GM23338 (cell line): ENCODE measurements at regions not wholly inside any gene's neighbourhood (a gene's known extent, or its start where the extent isn't known, plus 50 kb on each side); places are given as distances from the start of the nearest gene placed in this dataset.

Experiments
- ATAC-seq: fragments of 200-7000 bp; cut with Tn5 transposase; 3 replicates; pipeline ENCODE4 v1.9.1; 2020
- DNase-seq: peaks from one replicate; pipeline ENCODE4 v3.0.0-alpha.2; 2015; ENCODE audit warnings: low spot score
- H2AFZ ChIP-seq: fragments of 200-600 bp; sonication (generic); 2 replicates; pipeline ENCODE4 v1.8.0; 2016; ENCODE audit warnings: antibody characterized with exemption, mild to moderate bottlenecking, moderate library complexity
- H3F3A ChIP-seq: fragments of 200-600 bp; sonication (generic); replicated peaks from 2 replicates; pipeline ENCODE4 v1.8.0; 2017; ENCODE audit warnings: antibody characterized with exemption, mixed run types, low read depth
- H3K27ac ChIP-seq: fragments of 200-600 bp; sonication (generic); 2 replicates; pipeline ENCODE4 v1.6.1; 2016; ENCODE audit warnings: low read depth
- H3K27me3 ChIP-seq: fragments of 200-600 bp; sonication (generic); 2 replicates; pipeline ENCODE4 v1.8.0; 2016; ENCODE audit warnings: mild to moderate bottlenecking, mixed run types, moderate library complexity; ENCODE audit not compliant: insufficient read depth
- H3K36me3 ChIP-seq: fragments of 200-600 bp; sonication (generic); 2 replicates; pipeline ENCODE4 v1.8.0; 2016; ENCODE audit warnings: mild to moderate bottlenecking; ENCODE audit not compliant: insufficient read depth
- H3K4me1 ChIP-seq: fragments of 200-600 bp; sonication (generic); 2 replicates; pipeline ENCODE4 v1.8.0; 2016; ENCODE audit warnings: mild to moderate bottlenecking, moderate library complexity; ENCODE audit not compliant: insufficient read depth
- H3K4me2 ChIP-seq: fragments of 200-600 bp; sonication (generic); 2 replicates; pipeline ENCODE4 v1.7.1; 2017; ENCODE audit warnings: mixed run types
- H3K4me3 ChIP-seq: fragments of 200-600 bp; sonication (generic); 2 replicates; pipeline ENCODE4 v1.6.1; 2016; ENCODE audit warnings: mixed run types
- H3K79me2 ChIP-seq: fragments of 200-600 bp; sonication (generic); replicated peaks from 2 replicates; pipeline ENCODE4 v1.8.0; 2017; ENCODE audit warnings: mild to moderate bottlenecking; ENCODE audit not compliant: insufficient read depth
- H3K9me2 ChIP-seq: fragments of 200-600 bp; sonication (generic); 2 replicates; pipeline ENCODE4 v1.8.0; 2017; ENCODE audit not compliant: insufficient read depth
- H4K20me1 ChIP-seq: fragments of 200-600 bp; sonication (generic); replicated peaks from 2 replicates; pipeline ENCODE4 v1.8.0; 2017; ENCODE audit warnings: mild to moderate bottlenecking; ENCODE audit not compliant: insufficient read depth
- H3K27ac Mint-ChIP-seq: 2 replicates; pipeline ENCODE4 v1.8.0; 2020; ENCODE audit warnings: inconsistent platforms, mild to moderate bottlenecking, moderate library complexity, mixed read lengths
- H3K27me3 Mint-ChIP-seq: 3 replicates; pipeline ENCODE4 v1.8.0; 2022; ENCODE audit warnings: low read depth, mild to moderate bottlenecking, moderate library complexity, mixed read lengths, inconsistent platforms; ENCODE audit not compliant: insufficient read depth, poor library complexity
- H3K36me3 Mint-ChIP-seq: 3 replicates; pipeline ENCODE4 v1.8.0; 2021; ENCODE audit warnings: low read depth, mild to moderate bottlenecking, inconsistent platforms, moderate library complexity, mixed read lengths
- H3K4me1 Mint-ChIP-seq: 3 replicates; pipeline ENCODE4 v1.8.0; 2020; ENCODE audit warnings: mild to moderate bottlenecking, inconsistent platforms, mixed read lengths
- H3K4me3 Mint-ChIP-seq: 3 replicates; pipeline ENCODE4 v1.8.0; 2021; ENCODE audit warnings: moderate library complexity, mild to moderate bottlenecking, inconsistent platforms, mixed read lengths
- H3K9me3 Mint-ChIP-seq: 3 replicates; pipeline ENCODE4 v1.8.0; 2020; ENCODE audit warnings: moderate library complexity, mild to moderate bottlenecking, inconsistent platforms, mixed read lengths
- JUNB ChIP-seq: IDR thresholded peaks from one replicate; pipeline ENCODE4 v1.6.1; 2016; ENCODE audit warnings: antibody characterized with exemption; ENCODE audit not compliant: unreplicated experiment
- NANOG ChIP-seq: IDR thresholded peaks from 2 replicates; pipeline ENCODE4 v1.6.1; 2016; ENCODE audit warnings: antibody characterized with exemption, borderline replicate concordance
- STAT1 ChIP-seq: IDR thresholded peaks from one replicate; pipeline ENCODE4 v1.6.1; 2016; ENCODE audit warnings: antibody characterized with exemption; ENCODE audit not compliant: unreplicated experiment
- ZNF114 ChIP-seq: fragments of 250-450 bp; sonication (Bioruptor Pico); IDR thresholded peaks from 2 replicates; pipeline ENCODE4 v1.5.0; 2020; ENCODE audit warnings: mild to moderate bottlenecking, moderate library complexity
- ZNF462 ChIP-seq: fragments of 250-450 bp; sonication (Bioruptor Pico); IDR thresholded peaks from 2 replicates; pipeline ENCODE4 v1.5.0; 2020; ENCODE audit warnings: mild to moderate bottlenecking, moderate library complexity
- TF ChIP-seq, protein P1 (sequence below): IDR thresholded peaks from one replicate; pipeline ENCODE4 v1.6.1; 2018; ENCODE audit warnings: antibody characterized with exemption; ENCODE audit not compliant: unreplicated experiment
- TF ChIP-seq, protein P2 (sequence below): IDR thresholded peaks from 2 replicates; pipeline ENCODE4 v1.6.1; 2016; ENCODE audit warnings: antibody characterized with exemption

DNA sequence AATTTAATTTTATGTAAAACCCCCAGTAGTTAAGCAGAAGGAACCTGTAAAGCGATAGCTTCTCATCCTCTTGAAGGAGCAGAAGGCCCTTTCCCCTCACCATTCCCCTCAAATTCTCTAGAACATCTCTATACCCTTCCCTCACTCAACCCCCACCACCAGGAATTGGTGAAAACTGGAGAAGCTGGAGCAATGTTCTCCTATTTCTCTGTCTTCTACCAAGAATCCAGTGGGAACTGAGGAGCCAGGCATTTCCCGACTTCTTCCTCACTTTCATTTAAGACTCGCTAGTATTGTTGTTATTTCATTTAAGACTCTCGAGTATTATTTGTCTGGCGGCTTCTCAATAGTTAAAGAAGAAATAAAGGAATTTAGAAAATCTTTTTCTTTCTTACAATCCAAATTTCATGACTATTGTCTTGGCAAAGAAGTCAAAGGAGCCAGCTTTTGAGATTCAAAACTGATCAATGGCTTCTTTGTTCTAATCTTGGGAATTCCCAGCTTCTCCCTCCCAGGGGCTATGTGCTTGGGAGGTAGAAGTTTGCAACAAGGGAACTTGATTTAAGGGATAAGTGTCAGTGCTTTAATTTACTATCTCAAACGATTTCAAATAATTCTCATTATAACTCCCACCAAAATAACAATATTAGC is 253.3 kb upstream of the ADGRL2 start:
- Mint-ChIP-seq H3K4me3 (peak overlapping the region; percentile 31; the same call in 1 of the 3 replicates), H3K27ac (peak overlapping the region; percentile 97), H3K36me3 (peaks cover 3% of the 10 kb centered on the region; the same call in 1 of the 3 replicates), H3K27me3 (peaks cover 6% of the 10 kb centered on the region), H3K9me3 (no peaks in the 10 kb centered on the region; the same call in 2 of the 3 replicates), H3K4me1 (peaks cover 71% of the 10 kb centered on the region)
- H3K27ac ChIP-seq, result peak overlapping the region; percentile 91
- peak overlapping the region; percentile 12 for H3K4me2 ChIP-seq
- no peak overlapping the region for H2AFZ ChIP-seq
- H3K4me3 ChIP-seq, result no peak overlapping the region
- peaks cover 5% of the 10 kb centered on the region; the same call in 1 of the 2 replicates for H3F3A ChIP-seq
- no peaks in the 10 kb centered on the region for H3K36me3 ChIP-seq
- H3K4me1 ChIP-seq, result peaks cover 27% of the 10 kb centered on the region
- peak; percentile 86 for ATAC-seq
- H3K9me2 ChIP-seq, result peaks cover 9% of the 10 kb centered on the region; the same call in 1 of the 2 replicates
- TF ChIP-seq, protein P1, sequence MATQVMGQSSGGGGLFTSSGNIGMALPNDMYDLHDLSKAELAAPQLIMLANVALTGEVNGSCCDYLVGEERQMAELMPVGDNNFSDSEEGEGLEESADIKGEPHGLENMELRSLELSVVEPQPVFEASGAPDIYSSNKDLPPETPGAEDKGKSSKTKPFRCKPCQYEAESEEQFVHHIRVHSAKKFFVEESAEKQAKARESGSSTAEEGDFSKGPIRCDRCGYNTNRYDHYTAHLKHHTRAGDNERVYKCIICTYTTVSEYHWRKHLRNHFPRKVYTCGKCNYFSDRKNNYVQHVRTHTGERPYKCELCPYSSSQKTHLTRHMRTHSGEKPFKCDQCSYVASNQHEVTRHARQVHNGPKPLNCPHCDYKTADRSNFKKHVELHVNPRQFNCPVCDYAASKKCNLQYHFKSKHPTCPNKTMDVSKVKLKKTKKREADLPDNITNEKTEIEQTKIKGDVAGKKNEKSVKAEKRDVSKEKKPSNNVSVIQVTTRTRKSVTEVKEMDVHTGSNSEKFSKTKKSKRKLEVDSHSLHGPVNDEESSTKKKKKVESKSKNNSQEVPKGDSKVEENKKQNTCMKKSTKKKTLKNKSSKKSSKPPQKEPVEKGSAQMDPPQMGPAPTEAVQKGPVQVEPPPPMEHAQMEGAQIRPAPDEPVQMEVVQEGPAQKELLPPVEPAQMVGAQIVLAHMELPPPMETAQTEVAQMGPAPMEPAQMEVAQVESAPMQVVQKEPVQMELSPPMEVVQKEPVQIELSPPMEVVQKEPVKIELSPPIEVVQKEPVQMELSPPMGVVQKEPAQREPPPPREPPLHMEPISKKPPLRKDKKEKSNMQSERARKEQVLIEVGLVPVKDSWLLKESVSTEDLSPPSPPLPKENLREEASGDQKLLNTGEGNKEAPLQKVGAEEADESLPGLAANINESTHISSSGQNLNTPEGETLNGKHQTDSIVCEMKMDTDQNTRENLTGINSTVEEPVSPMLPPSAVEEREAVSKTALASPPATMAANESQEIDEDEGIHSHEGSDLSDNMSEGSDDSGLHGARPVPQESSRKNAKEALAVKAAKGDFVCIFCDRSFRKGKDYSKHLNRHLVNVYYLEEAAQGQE, result no peak
- peak; percentile 91 for TF ChIP-seq NANOG
- TF ChIP-seq STAT1, result no peak
- peak; percentile 100 for TF ChIP-seq ZNF462 (CRISPR knock-in tag)
- peak; percentile 98 for TF ChIP-seq ZNF114
- TF ChIP-seq, protein P2, sequence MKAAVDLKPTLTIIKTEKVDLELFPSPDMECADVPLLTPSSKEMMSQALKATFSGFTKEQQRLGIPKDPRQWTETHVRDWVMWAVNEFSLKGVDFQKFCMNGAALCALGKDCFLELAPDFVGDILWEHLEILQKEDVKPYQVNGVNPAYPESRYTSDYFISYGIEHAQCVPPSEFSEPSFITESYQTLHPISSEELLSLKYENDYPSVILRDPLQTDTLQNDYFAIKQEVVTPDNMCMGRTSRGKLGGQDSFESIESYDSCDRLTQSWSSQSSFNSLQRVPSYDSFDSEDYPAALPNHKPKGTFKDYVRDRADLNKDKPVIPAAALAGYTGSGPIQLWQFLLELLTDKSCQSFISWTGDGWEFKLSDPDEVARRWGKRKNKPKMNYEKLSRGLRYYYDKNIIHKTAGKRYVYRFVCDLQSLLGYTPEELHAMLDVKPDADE, result no peak
- no peak for TF ChIP-seq JUNB
- peak; percentile 88 for DNase-seq
- H4K20me1 ChIP-seq, result no peaks in the 10 kb centered on the region
- no peaks in the 10 kb centered on the region for H3K27me3 ChIP-seq
- no peaks in the 10 kb centered on the region for H3K79me2 ChIP-seq
